ENCODE measurements at regions not wholly inside any gene's neighbourhood (a gene's known extent, or its start where the extent isn't known, plus 50 kb on each side); places are given as distances from the start of the nearest gene placed in this dataset.

GRCh38 chr5:152487130-152487529 is 82.1 kb upstream of the NMUR2 start:
- Mint-ChIP-seq H3K9me3 (ENCODE audit: unreplicated experiment) (no peaks in the 10 kb centered on the region), H3K27ac (ENCODE audit: unreplicated experiment) (no peak overlapping the region), H3K4me1 (ENCODE audit: unreplicated experiment) (no peaks in the 10 kb centered on the region), H3K36me3 (ENCODE audit: unreplicated experiment) (no peaks in the 10 kb centered on the region), H3K27me3 (ENCODE audit: unreplicated experiment) (no peaks in the 10 kb centered on the region), H3K4me3 (ENCODE audit: unreplicated experiment) (no peak overlapping the region)
- no peak for DNase-seq (ENCODE audit: extremely low spot score, unreplicated experiment)
- TF ChIP-seq CTCF (IDR thresholded peaks at IDR 0.05): no peak

- peaks cover 3% of the 10 kb centered on the region for H3K27me3 Mint-ChIP-seq (ENCODE audit: unreplicated experiment)
- H3K36me3 Mint-ChIP-seq (ENCODE audit: unreplicated experiment): no peaks in the 10 kb centered on the region
- no peaks in the 10 kb centered on the region for H3K9me3 Mint-ChIP-seq (ENCODE audit: unreplicated experiment)
- no peak for TF ChIP-seq CTCF (IDR thresholded peaks at IDR 0.05)
- H3K4me1 Mint-ChIP-seq (ENCODE audit: unreplicated experiment): no peaks in the 10 kb centered on the region
- H3K27ac Mint-ChIP-seq (ENCODE audit: unreplicated experiment): no peak overlapping the region
- DNase-seq (ENCODE audit: extremely low spot score, unreplicated experiment): no peak
- H3K4me3 Mint-ChIP-seq (ENCODE audit: unreplicated experiment): no peak overlapping the region
Measured at GRCh38 chr5:152488869-152489268, 83.8 kb upstream of the NMUR2 start.

- Mint-ChIP-seq H3K4me3 (ENCODE audit: unreplicated experiment) (no peak overlapping the region), H3K9me3 (ENCODE audit: unreplicated experiment) (no peaks in the 10 kb centered on the region), H3K27me3 (ENCODE audit: unreplicated experiment) (peaks cover 13% of the 10 kb centered on the region), H3K27ac (ENCODE audit: unreplicated experiment) (no peak overlapping the region), H3K4me1 (ENCODE audit: unreplicated experiment) (no peaks in the 10 kb centered on the region), H3K36me3 (ENCODE audit: unreplicated experiment) (no peaks in the 10 kb centered on the region)
- TF ChIP-seq CTCF (IDR thresholded peaks at IDR 0.05): no peak
- no peak for DNase-seq (ENCODE audit: extremely low spot score, unreplicated experiment)
Measured at GRCh38 chr5:152499814-152500535, 94.9 kb upstream of the NMUR2 start.

GRCh38 chr5:152501294-152501693 is 96.2 kb upstream of the NMUR2 start:
- Mint-ChIP-seq H3K27ac (ENCODE audit: unreplicated experiment) (no peak overlapping the region), H3K9me3 (ENCODE audit: unreplicated experiment) (no peaks in the 10 kb centered on the region), H3K27me3 (ENCODE audit: unreplicated experiment) (peaks cover 4% of the 10 kb centered on the region), H3K4me1 (ENCODE audit: unreplicated experiment) (no peaks in the 10 kb centered on the region), H3K36me3 (ENCODE audit: unreplicated experiment) (no peaks in the 10 kb centered on the region), H3K4me3 (ENCODE audit: unreplicated experiment) (no peak overlapping the region)
- no peak for TF ChIP-seq CTCF (IDR thresholded peaks at IDR 0.05)
- no peak for DNase-seq (ENCODE audit: extremely low spot score, unreplicated experiment)

GRCh38 chr5:152503206-152503605 is 98.1 kb upstream of the NMUR2 start:
- no peaks in the 10 kb centered on the region for H3K27me3 Mint-ChIP-seq (ENCODE audit: unreplicated experiment)
- no peak for TF ChIP-seq CTCF (IDR thresholded peaks at IDR 0.05)
- no peaks in the 10 kb centered on the region for H3K36me3 Mint-ChIP-seq (ENCODE audit: unreplicated experiment)
- H3K27ac Mint-ChIP-seq (ENCODE audit: unreplicated experiment): no peak overlapping the region
- H3K9me3 Mint-ChIP-seq (ENCODE audit: unreplicated experiment): no peaks in the 10 kb centered on the region
- no peak overlapping the region for H3K4me3 Mint-ChIP-seq (ENCODE audit: unreplicated experiment)
- DNase-seq (ENCODE audit: extremely low spot score, unreplicated experiment): no peak
- H3K4me1 Mint-ChIP-seq (ENCODE audit: unreplicated experiment): no peaks in the 10 kb centered on the region

All from osteocyte (in vitro differentiated cells).